GM21576 (cell line): ENCODE measurements at regions not wholly inside any gene's neighbourhood (a gene's known extent, or its start where the extent isn't known, plus 50 kb on each side); places are given as distances from the start of the nearest gene placed in this dataset.
"Not testable (repeated sequence)": the region's sequence is repeated elsewhere in the genome, so short reads cannot be mapped to it uniquely, and the experiment has no call there.

Experiments used
- ATAC-seq: cut with Tn5 transposase; IDR thresholded peaks from one replicate; pipeline ENCODE4 v1.9.1; 2021; ENCODE audit warnings: mild to moderate bottlenecking, moderate library complexity; ENCODE audit not compliant: unreplicated experiment

DNA sequence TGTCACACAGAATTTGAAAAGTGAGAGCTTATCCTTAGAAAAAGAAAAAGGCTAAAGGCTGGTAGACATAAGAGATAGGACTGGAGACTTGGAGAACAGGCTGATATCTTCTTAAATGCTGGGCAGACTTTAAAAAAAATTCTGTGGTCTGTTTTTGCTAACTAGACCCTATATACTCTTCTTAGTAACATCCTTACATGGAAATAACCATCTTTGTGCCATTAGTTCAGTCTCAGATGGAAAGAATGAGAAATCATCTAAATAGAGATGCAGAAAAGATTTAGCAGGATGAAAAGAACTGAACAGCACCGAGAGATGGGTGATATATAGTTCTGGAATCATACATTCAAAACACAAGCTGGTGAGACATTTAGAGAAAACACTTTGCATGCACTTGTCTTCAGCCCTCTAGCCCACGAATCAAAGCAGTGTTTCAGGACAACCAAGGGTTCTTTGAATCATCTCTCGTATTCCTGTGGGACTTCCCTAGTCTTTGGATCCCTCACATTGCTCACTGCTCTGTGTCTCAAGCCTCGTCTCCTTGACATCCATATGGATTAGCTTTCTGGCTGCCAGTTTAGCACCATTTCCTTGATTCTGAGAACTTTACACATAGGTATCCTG, 93.0 kb upstream of the LYSMD4 start:
- ATAC-seq, result no peak

DNA sequence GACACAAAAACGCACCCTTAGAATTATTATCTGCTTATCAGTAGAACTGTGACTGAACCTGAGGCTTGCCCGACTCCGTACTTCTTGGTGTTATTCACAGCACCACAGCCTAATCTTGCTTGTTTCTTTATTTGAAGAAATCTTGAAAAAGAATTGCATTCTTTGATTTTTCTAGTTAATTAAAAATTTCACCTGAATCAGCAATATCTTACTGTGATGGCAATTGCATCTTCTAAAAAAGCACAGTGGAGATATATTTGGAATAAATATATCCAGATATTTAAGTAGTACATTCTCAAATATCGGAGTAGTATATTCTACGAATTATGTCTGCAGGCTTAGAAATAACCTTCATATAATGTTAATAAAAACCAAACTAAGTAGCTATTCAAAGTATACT, 90.1 kb upstream of the LYSMD4 start:
- no peak for ATAC-seq

DNA sequence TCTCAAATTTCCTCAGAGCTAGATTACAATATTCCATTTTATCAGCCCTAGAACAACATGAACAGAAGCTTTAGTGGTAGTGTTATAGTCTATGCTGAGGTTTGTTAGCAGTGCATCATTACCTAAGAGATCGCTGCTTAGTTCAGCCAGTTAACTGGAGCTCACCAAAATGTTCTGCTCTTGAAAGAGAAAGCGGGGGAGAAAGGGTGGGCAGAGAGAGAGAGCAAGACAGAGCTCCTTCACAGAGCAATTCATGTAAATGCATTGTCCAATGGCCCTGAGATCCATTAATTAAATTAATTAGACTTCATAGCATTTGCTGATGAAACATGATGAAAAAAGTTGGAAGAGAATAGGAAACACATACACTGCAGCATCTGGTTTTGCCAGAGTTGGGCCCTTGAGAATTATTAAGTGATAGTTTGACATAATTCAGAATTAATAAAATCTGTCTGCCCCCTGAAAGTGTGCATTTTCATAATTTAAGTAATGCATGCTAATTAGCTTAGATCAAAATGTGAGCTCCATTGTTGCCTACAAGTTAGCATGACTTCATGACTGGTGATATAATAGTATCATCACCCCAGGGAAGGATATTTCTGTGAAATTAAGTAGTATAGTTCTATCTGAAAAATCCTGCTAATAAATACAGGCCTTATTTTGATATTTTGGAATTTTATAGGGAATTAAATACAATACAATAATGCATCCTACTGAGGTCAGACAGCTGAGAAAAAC, 86.9 kb upstream of the LYSMD4 start:
- no peak for ATAC-seq

DNA sequence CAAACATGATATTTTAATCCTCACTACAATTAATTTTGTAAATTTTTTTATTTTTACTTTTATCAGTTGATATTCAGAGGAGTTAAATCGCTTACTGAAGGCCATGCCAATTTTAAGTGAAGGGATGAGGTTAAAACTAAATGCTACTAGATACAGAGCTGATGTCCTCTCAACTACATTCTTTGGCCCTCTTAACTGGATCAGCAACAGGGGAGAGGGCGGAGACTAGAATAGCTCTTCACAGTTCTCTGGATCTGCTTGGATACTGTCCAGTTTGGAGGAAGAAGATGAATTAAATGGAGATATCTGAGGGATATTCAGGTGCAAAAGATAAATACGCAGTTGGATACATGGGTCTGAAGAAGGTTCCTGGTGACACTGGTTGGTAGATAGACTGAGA, 85.6 kb upstream of the LYSMD4 start:
- no peak for ATAC-seq

DNA sequence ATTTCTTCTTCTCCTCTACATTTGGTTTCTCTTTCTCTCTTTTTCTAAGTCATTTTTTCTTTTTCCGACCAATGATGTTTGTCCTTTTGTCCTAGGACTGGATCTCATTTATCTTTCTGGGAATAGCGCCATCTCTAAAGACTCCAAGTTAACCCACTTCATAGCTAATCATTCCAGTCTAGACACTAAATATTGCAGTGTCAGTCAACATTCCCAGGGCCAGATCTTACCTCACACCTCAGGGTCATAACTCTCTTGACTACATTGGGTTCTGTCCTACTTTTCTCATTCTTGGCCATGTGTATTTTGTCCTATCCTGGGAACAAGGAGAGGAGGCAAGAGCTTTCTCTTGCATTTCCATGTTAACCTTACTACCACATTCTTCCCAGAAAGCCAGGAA, 83.6 kb upstream of the LYSMD4 start:
- ATAC-seq, result not testable (repeated sequence)

DNA sequence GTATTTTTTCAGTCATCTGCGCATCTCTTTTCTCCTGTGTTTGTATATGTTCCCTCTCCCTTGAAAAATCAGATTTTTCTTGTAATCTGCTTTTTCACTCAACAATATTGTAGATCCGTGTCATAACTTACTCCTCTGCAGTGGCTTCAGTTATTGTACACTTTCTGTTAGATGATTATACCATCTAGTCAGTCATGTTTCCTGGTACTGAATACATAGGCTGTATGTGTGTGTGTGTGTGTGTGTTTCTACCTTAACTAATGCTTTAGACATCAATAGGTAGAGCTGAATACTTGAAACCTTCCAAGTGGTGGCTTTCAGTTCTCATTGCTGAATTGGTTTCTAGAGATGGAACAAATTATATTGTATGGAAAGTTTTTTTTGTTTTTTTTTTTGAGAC, 77.4 kb upstream of the LYSMD4 start:
- not testable (repeated sequence) for ATAC-seq

DNA sequence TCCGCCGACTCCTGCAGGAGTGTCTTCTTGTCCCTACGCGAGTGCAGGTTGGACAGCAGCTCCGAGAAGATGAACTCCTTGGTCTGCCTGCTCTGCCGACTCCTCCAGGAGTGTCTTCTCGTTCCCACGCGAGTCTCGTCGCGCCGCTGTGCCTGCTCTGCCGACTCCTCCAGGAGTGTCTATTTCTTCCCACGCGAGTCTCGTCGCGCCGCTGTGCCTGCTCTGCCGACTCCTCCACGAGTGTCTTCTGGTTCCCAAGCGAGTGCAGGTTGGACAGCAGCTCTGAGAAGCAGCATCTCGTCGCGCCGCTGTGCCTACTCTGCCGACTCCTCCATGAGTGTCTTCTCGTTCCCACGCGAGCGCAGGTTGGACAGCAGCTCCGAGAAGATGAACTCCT, 66.6 kb upstream of the LYSMD4 start:
- ATAC-seq, result not testable (repeated sequence)

DNA sequence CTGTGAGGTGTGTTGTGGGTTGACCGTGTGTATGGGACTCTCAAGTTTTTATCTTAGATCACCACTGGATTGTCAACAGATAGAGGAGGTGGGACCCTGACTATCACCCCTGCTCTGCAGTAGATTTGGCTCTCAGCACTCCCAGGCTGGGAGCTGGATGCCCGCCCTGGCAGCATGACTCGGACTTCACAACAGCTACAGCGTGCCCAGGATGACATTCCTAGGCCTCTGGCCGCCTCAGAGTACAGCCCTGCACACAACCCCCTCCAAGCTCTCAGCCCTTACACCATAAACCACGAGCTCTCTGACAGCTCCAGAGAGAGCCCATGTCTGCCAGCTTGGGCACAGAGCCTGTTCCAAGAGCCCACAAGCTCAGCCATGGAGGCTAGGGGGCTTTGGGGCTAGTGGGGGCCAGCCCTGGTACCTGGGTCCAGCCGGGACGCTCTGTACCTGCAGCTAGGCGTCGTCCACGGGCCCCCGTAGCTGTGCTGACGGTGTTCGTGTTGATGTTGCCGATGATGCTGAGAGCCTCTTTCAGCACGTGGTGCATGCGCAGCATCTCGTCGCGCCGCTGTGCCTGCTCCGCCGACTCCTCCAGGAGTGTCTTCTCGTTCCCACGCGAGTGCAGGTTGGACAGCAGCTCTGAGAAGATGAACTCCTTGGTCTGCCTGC, 66.1 kb upstream of the LYSMD4 start:
- ATAC-seq, result not testable (repeated sequence)

DNA sequence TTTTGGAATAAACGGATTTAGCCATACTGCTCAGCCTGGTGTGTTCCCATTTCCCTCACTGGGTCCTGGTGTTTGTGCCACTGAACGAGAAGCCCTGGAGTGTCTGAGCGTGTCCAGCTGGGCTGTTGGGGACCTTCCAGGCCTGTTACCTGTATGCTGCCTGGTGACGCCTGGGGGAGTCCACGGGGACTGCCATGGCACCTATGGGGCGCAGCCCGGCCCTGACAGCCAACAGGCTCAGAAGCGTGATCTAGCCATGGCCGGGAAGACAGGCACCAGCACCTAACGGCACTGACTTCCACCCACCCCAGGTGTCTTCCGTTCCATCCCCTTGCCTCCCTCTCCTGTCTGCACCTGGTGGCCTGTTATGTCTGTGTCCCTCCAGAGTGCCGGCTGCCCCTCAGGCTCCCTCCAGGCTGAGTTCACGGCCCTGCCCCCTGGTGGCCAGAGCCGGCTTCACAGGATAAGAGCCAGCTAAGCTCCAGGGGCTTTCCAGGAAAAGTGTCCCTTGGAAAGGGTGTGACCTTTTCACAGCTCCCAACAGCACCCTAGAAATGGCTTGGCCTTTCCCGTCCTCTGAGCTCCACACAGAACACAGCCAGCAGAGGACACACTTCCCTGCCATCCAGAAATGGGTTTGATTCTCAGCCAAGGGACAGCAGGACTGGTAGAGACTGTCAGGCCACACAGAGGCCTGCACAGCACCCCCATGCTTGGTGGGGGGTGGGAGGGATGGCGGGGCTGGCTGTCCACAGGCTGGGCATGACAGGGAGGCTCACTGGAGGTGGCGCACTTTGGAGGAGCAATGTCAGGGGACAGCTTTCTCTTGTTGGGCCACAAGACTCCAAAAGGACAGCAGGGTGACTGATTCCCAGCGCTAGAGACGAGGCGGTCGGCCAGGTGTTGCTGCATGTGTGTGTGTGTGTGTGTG, 64.0 kb upstream of the LYSMD4 start:
- ATAC-seq, result not testable (repeated sequence)

DNA sequence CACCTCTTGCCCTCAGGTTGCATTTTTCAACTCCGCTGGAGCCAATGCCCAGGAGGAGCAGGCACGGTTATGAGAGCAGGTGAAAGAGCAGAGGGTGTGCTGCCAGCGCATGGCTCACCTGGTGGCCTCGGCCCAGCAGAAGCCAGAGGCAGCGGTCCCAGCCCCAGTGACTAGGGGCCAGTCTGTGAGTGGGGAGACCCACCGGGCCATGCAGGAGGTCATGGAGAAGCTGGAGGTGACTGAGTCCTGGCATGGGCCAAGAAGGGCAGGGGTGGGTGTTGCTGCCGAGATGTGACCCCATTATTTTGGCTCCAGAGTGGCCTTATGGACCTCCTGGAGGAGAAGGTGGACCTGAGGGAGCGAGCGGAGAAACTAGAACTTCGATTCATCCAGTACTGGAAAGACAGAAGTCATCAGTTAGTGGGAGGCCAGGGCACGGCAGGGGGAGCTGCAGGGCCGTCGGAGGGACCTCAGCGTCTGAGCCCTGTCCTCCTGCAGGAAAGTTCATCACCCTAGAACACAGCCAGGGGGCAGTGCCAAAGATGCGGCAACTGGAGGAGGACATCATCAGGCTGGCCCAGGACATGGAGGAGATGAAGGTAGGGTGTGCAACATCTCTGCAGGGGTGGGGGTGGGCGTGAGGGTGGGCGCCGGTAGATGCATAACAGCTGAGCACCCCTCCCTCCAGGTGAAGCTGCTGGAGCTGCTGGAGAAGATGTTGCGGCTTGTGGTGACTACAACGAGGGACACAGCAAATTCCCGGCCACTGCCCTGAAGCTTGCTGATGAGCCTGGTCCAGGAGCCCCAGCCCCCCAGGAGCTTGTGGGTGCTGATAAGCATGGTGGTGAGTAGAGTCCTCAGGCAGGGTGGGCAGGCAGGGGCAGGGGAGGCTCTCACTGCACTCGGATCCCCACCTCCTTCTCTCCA, 58.9 kb upstream of the LYSMD4 start:
- not testable (repeated sequence) for ATAC-seq

DNA sequence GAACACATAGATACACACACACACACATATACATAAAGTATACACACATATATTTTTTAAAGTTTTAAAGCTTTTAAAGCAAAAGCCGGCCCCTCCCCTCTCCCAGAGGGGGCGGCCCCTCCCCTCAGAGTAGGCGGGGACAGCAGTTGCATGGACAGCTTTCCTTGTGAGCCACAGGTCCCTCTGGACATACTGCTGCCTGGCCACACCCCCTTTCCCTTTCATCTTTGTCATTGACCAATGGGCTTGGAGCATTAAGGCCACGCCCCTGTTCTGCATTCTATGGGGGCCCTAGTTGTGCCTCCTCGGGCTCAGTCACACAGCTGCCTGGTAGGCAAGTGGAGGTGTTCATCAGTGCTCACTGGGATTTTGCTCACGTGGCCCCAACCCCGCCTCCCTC, 57.5 kb upstream of the LYSMD4 start:
- not testable (repeated sequence) for ATAC-seq

DNA sequence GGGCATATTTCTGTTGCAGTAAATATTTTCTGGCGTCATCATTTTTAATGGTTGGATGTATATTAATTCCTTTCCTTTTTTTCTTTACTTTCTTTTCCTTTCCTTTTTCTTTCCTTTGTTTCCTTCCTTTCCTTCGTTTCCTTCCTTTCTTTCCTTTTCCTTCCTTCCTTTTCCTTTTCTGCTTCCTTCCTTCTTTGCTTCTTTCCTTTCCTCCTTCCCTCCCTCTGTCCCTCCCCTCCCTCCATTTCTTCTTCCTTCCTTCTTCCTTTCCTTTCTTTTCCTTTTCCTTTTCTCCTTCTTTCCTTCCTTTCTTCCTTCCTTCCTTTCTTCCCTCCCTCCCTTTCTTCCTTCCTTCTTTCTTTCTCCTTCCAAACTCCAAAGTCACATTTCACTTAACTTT, 54.9 kb upstream of the LYSMD4 start:
- no peak for ATAC-seq

DNA sequence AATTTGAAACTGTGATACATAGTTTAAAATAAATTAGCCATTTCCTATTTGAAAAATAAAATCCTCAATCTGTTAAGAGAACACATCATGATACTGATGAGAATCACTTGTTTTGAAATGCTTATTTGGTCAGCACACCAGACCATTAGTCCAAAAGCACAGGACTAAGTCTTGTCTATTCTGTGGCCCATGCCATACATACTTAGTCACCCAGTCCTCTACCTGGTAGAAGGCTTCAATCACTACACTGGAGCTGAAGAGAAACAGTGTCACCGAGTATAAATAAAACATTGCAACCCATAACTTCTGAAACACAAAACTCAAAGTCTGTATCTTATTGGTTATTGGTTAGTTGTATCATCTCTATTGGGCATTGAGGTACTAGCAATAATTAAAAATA, 51.6 kb upstream of the LYSMD4 start:
- ATAC-seq, result not testable (repeated sequence)

DNA sequence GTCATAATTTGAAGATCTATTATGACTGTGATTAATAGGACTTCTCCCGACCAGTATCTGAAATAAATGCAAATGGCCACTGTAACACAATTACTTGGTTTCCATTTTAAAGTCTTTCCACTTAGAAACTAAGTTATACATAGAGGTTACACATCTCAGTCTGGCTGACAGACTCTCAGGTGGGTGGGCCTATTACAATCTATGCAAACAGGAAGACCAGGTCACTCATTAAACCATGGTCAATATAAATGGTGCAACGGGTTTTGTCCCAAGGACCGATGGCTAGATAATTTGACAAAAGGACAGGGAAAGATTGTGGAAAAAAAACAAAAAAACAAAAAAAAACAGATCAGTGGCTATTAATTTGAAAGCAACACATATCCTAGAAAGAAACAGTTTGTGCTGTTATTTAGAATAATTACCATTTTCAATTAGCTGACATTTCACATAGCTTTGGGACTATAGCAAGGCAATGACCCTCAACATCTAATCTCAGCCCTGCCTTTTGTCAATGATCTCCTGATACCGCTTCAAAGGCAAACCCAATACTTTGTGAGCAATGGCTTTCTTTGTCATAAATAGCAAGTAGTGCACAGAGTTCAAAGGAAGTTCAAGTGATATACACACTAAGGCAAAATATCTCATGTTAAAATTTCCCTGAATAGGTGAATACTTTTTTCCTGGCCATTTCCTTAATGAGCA, 50.8 kb upstream of the LYSMD4 start:
- ATAC-seq, result not testable (repeated sequence)
